ENCODE measurements at regions not wholly inside any gene's neighbourhood (a gene's known extent, or its start where the extent isn't known, plus 50 kb on each side); places are given as distances from the start of the nearest gene placed in this dataset.

DNA sequence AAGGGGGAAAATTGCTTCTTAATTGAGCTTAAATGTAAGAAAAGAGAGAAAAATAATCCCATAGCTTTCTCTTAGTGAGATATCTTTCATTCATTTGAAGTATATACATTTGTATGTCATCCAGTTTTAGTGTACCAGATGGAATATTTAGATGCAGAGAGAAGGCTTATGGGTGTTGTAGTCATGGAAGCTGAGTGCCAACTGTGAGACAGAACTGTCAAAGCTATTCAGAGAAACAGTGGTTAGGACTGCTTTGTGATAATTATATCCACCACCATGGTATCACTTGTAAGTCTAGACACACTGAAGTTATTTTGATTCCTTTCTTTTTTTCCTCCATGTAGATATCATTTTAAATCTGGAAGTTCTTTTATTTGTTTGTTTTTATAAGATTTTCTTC is 524.3 kb upstream of the EPHA7 start:
- Histone ChIP-seq H3K4me2 (no peak overlapping the region), H3K27ac (no peak overlapping the region), H3K36me3 (replicated peaks; ENCODE audit: insufficient read depth, low read depth) (no peaks in the 10 kb centered on the region), H3K79me2 (no peaks in the 10 kb centered on the region), H3K4me1 (ENCODE audit: insufficient read depth) (no peaks in the 10 kb centered on the region), H3K9me2 (replicated peaks; ENCODE audit: insufficient read depth) (no peaks in the 10 kb centered on the region), H4K20me1 (ENCODE audit: insufficient read depth, poor library complexity, severe bottlenecking) (no peaks in the 10 kb centered on the region), H3K4me3 (no peak overlapping the region), H3K27me3 (no peaks in the 10 kb centered on the region), H2AFZ (no peak overlapping the region), H3K9me3 (ENCODE audit: low read depth) (no peaks in the 10 kb centered on the region)
- no peak for DNase-seq (ENCODE audit: low spot score)
- TF ChIP-seq CTCF (IDR thresholded peaks at IDR 0.05; ENCODE audit: poor library complexity) (no peak), EZH2phosphoT487 (IDR thresholded peaks at IDR 0.05; ENCODE audit: low read depth, severe bottlenecking, unreplicated experiment) (no peak), EZH2 (IDR thresholded peaks at IDR 0.05; ENCODE audit: borderline replicate concordance) (no peak)

DNA sequence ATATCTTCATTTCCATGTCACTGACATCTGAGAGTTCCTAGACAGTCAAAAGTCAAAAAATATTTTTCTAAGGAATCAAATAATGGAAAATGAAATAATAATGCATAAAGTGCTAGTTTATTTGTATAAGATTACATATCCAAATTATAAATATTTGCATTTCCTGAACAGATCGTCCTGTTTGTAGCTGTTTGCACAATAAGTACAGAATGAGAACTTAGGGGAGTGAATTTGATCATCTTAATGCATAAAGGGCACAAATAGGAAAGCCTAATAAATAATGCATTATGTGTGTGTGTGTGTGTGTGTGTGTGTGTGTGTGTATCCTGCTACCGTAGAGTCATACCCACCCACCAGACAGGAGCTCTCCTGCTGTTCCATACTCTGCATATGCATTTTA is 521.0 kb upstream of the EPHA7 start:
- DNase-seq (ENCODE audit: low spot score): no peak
- Histone ChIP-seq H3K27ac (no peak overlapping the region), H3K36me3 (replicated peaks; ENCODE audit: insufficient read depth, low read depth) (no peaks in the 10 kb centered on the region), H3K4me1 (ENCODE audit: insufficient read depth) (no peaks in the 10 kb centered on the region), H4K20me1 (ENCODE audit: insufficient read depth, poor library complexity, severe bottlenecking) (no peaks in the 10 kb centered on the region), H3K79me2 (no peaks in the 10 kb centered on the region), H3K9me3 (ENCODE audit: low read depth) (no peaks in the 10 kb centered on the region), H3K27me3 (no peaks in the 10 kb centered on the region), H3K9me2 (replicated peaks; ENCODE audit: insufficient read depth) (no peaks in the 10 kb centered on the region), H2AFZ (no peak overlapping the region), H3K4me3 (no peak overlapping the region), H3K4me2 (no peak overlapping the region)
- TF ChIP-seq CTCF (IDR thresholded peaks at IDR 0.05; ENCODE audit: poor library complexity) (no peak), EZH2 (IDR thresholded peaks at IDR 0.05; ENCODE audit: borderline replicate concordance) (no peak), EZH2phosphoT487 (IDR thresholded peaks at IDR 0.05; ENCODE audit: low read depth, severe bottlenecking, unreplicated experiment) (no peak)
- WGBS (ENCODE audit: low lambda C conversion rate, missing lambda C conversion rate): 66% methylated on average over 2 of the region's 2 CpGs

DNA sequence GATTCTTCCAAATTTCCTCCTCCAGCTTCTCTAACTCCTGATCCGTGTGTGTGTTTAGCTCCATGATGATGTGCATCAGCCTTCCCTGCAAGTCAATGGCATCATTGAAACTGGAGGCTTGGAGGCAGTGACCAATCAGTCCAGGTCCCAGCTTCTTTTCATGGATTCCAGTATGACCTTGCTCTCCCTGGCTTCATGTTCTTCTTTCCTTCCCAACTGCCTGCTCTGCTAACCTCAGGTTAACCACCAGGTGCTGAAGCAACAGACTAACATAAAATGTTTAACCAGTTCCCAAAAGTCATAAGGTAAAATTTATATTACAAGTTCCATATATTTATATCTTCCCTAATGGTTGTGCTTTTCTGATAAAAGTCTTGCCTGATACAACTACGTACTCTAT is 512.8 kb upstream of the EPHA7 start:
- no peaks in the 10 kb centered on the region for H3K79me2 ChIP-seq
- H3K9me3 ChIP-seq (ENCODE audit: low read depth): no peaks in the 10 kb centered on the region
- H3K9me2 ChIP-seq (replicated peaks; ENCODE audit: insufficient read depth): no peaks in the 10 kb centered on the region
- H3K4me3 ChIP-seq: no peak overlapping the region
- no peaks in the 10 kb centered on the region for H3K4me1 ChIP-seq (ENCODE audit: insufficient read depth)
- H3K27me3 ChIP-seq: no peaks in the 10 kb centered on the region
- no peak overlapping the region for H3K27ac ChIP-seq
- TF ChIP-seq EZH2 (IDR thresholded peaks at IDR 0.05; ENCODE audit: borderline replicate concordance) (no peak), EZH2phosphoT487 (IDR thresholded peaks at IDR 0.05; ENCODE audit: low read depth, severe bottlenecking, unreplicated experiment) (no peak), CTCF (IDR thresholded peaks at IDR 0.05; ENCODE audit: poor library complexity) (no peak)
- no peaks in the 10 kb centered on the region for H4K20me1 ChIP-seq (ENCODE audit: insufficient read depth, poor library complexity, severe bottlenecking)
- 97% methylated on average over 2 of the region's 2 CpGs for WGBS (ENCODE audit: low lambda C conversion rate, missing lambda C conversion rate)
- H2AFZ ChIP-seq: no peak overlapping the region
- no peak for DNase-seq (ENCODE audit: low spot score)
- no peaks in the 10 kb centered on the region for H3K36me3 ChIP-seq (replicated peaks; ENCODE audit: insufficient read depth, low read depth)
- H3K4me2 ChIP-seq: no peak overlapping the region

DNA sequence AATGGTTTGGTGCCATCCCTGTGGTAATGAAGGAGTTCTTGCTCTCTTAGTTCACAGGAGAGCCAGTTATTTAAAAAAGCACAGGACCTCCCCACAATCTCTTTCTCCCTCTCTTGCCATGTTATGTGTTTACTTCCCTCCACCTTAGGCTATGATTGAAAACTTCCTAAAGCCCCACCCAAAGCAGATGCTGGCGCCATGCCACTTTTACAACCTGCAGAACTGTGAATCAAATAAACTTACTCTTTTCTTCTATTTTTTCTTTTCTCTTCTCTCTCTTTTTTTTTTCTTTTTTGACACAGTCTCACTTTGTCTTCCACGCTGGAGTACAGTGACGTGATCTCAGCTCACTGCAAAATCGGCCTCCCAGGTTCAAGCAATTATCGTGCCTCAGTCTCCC is 508.4 kb upstream of the EPHA7 start:
- H3K27ac ChIP-seq: no peak overlapping the region
- no peaks in the 10 kb centered on the region for H3K9me2 ChIP-seq (replicated peaks; ENCODE audit: insufficient read depth)
- DNase-seq (ENCODE audit: low spot score): no peak
- no peaks in the 10 kb centered on the region for H3K9me3 ChIP-seq (ENCODE audit: low read depth)
- no peaks in the 10 kb centered on the region for H3K27me3 ChIP-seq
- WGBS (ENCODE audit: low lambda C conversion rate, missing lambda C conversion rate): 94% methylated on average over 5 of the region's 5 CpGs
- no peak for TF ChIP-seq EZH2 (IDR thresholded peaks at IDR 0.05; ENCODE audit: borderline replicate concordance)
- no peak for TF ChIP-seq EZH2phosphoT487 (IDR thresholded peaks at IDR 0.05; ENCODE audit: low read depth, severe bottlenecking, unreplicated experiment)
- no peak for TF ChIP-seq CTCF (IDR thresholded peaks at IDR 0.05; ENCODE audit: poor library complexity)
- H2AFZ ChIP-seq: no peak overlapping the region
- H3K4me2 ChIP-seq: peak overlapping the region; percentile 40
- no peaks in the 10 kb centered on the region for H3K4me1 ChIP-seq (ENCODE audit: insufficient read depth)
- H3K36me3 ChIP-seq (replicated peaks; ENCODE audit: insufficient read depth, low read depth): no peaks in the 10 kb centered on the region
- no peaks in the 10 kb centered on the region for H4K20me1 ChIP-seq (ENCODE audit: insufficient read depth, poor library complexity, severe bottlenecking)
- H3K79me2 ChIP-seq: no peaks in the 10 kb centered on the region
- H3K4me3 ChIP-seq: no peak overlapping the region
